Vagina (tissue), 2 donors: ENCODE measurements at regions not wholly inside any gene's neighbourhood (a gene's known extent, or its start where the extent isn't known, plus 50 kb on each side); places are given as distances from the start of the nearest gene placed in this dataset.

Experiments
- DNase-seq, 2 donors: peaks; one replicate each; pipeline ENCODE4 v3.0.0-alpha.2; 2017; ENCODE audit errors: extremely low spot score in 2 of 2
- H3K27ac ChIP-seq: fragments of 200-600 bp; sonication (generic); one replicate; pipeline ENCODE4 v1.5.1; 2019
- H3K27me3 ChIP-seq: fragments of 200-600 bp; sonication (generic); one replicate; pipeline ENCODE4 v1.5.1; 2019
- H3K36me3 ChIP-seq, 2 donors: fragments of 200-600 bp; sonication (generic); one replicate each; pipeline ENCODE4 v1.5.1; 2017 to 2019
- H3K4me1 ChIP-seq: fragments of 200-600 bp; sonication (generic); one replicate; pipeline ENCODE4 v1.5.1; 2019
- H3K4me3 ChIP-seq, 2 donors: fragments of 200-600 bp; sonication (generic); 1 replicate in 1 of 2; 2 replicates in 1 of 2; pipeline ENCODE4 v1.5.1; 2016 to 2019
- H3K9me3 ChIP-seq: fragments of 200-600 bp; sonication (generic); one replicate; pipeline ENCODE4 v1.5.1; 2019
- CTCF ChIP-seq, 3 experiments: fragments of 450-650 bp in 2 of 3; fragments of 200-600 bp in 1 of 3; sonication (generic) in 1 of 3; IDR thresholded peaks; one replicate each; pipeline ENCODE4 v1.5.1; 2017 to 2019; ENCODE audit warnings: antibody characterized with exemption in 3 of 3, mild to moderate bottlenecking in 2 of 3, moderate library complexity in 2 of 3
- POLR2A ChIP-seq, 2 donors: fragments of 450-650 bp; IDR thresholded peaks; one replicate each; pipeline ENCODE4 v1.6.1; 2017; ENCODE audit warnings: antibody characterized with exemption in 2 of 2, mild to moderate bottlenecking in 2 of 2, moderate library complexity in 2 of 2
- POLR2AphosphoS5 ChIP-seq, 2 donors: sonication (generic); formaldehyde crosslinking; IDR thresholded peaks; one replicate each; pipeline ENCODE4 v1.9.0; 2017; ENCODE audit warnings: antibody characterized with exemption in 2 of 2, mild to moderate bottlenecking in 2 of 2, low read depth in 1 of 2; ENCODE audit not compliant: insufficient read depth in 1 of 2
- intact Hi-C: fragments of 100-400 bp; cut with DNase I; formaldehyde crosslinking; loops from one replicate; pipeline ENCODE4 v1.15.1; 2023

- Histone ChIP-seq H3K27ac (no peak overlapping the region), H3K9me3 (no peaks in the 10 kb centered on the region), H3K27me3 (no peaks in the 10 kb centered on the region), H3K36me3 (no peaks in the 10 kb centered on the region), H3K4me1 (no peaks in the 10 kb centered on the region), H3K4me3 (no peak overlapping the region)
- TF ChIP-seq POLR2AphosphoS5 (IDR thresholded peaks at IDR 0.05; ENCODE audit: insufficient read depth in 1 of 2, low read depth in 1 of 2) (no peak), CTCF (IDR thresholded peaks at IDR 0.05) (no peak), POLR2A (IDR thresholded peaks at IDR 0.05) (no peak)
- intact Hi-C loops: no loop called here
- no peak for DNase-seq
Observed at GRCh38 chr12:115235880-115236279, 551.9 kb upstream of the TBX3 start.

- Histone ChIP-seq H3K4me3 (no peak overlapping the region), H3K27me3 (no peaks in the 10 kb centered on the region), H3K9me3 (no peaks in the 10 kb centered on the region), H3K27ac (no peak overlapping the region), H3K36me3 (no peaks in the 10 kb centered on the region), H3K4me1 (no peaks in the 10 kb centered on the region)
- no peak for DNase-seq
- TF ChIP-seq POLR2AphosphoS5 (IDR thresholded peaks at IDR 0.05; ENCODE audit: insufficient read depth in 1 of 2, low read depth in 1 of 2): no peak
- TF ChIP-seq POLR2A (IDR thresholded peaks at IDR 0.05): no peak
- no peak for TF ChIP-seq CTCF (IDR thresholded peaks at IDR 0.05)
- intact Hi-C loops: no loop called here
Observed at GRCh38 chr12:115233891-115234543, 550.0 kb upstream of the TBX3 start.

DNA sequence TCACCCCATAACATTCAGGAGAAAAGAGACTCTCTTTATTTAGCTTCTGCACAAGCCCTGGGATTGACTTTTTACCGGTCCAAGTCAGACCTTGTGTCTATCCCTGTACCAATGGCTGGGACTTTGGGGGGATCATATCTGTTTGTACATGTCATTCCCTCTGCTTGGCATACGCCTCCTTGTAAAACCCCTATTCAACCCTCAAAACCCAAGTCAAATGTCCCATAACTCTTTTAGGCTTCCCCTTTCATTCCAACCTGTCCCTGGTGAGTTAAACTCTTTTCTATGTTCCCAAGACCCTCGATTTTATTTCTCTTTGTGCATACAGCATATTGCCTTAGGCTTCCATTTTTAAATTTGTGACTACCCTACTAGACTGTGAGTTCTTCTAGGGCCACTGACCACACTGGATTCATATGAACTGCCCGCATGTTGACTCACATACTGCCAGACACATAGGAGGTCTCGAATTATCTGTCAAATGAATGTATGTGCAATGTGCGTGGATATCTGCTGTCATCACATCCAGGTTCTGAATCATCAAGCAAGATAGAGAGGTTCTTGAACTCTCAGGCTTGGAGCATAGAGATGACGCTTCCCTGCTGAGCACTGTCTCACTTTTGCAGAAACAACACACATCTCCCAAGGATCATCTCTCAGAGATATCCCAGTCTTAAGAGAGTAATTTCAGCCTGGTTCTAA, 548.6 kb upstream of the TBX3 start:
- Histone ChIP-seq H3K4me1 (no peaks in the 10 kb centered on the region), H3K36me3 (no peaks in the 10 kb centered on the region), H3K27me3 (no peaks in the 10 kb centered on the region), H3K4me3 (no peak overlapping the region), H3K9me3 (no peaks in the 10 kb centered on the region), H3K27ac (no peak overlapping the region)
- no peak for DNase-seq
- TF ChIP-seq POLR2A (IDR thresholded peaks at IDR 0.05) (no peak), CTCF (IDR thresholded peaks at IDR 0.05) (no peak), POLR2AphosphoS5 (IDR thresholded peaks at IDR 0.05; ENCODE audit: insufficient read depth in 1 of 2, low read depth in 1 of 2) (no peak)
- intact Hi-C loops: no loop called here

DNA sequence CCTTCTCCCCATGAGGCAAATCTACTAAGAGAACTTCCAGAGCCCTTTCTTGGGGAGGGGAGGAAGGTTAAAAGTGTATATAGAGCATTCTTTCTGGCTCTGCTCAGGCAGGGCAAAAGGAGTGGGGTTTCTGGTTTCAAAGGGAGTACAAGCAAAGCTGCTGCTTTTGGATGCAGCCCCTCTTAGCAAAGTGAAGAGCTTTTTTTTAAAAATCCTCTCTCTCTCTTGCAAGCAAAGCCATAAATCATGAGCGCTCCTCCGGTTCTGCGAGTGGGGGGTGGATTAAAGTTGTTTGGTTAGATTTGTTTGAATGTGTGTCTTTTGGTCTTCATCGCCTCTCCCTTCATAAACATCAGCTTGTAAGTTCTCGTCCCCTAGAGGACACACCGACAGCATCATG, 546.6 kb upstream of the TBX3 start:
- H3K27ac ChIP-seq: no peak overlapping the region
- no peaks in the 10 kb centered on the region for H3K27me3 ChIP-seq
- intact Hi-C loops: loop anchor here (1.0 kb wide), 1 partner anchor 37 kb away; no protein-coding TSS in a partner anchor
- no peaks in the 10 kb centered on the region for H3K9me3 ChIP-seq
- no peak for DNase-seq
- H3K4me3 ChIP-seq: no peak overlapping the region
- H3K4me1 ChIP-seq: no peaks in the 10 kb centered on the region
- TF ChIP-seq POLR2AphosphoS5 (IDR thresholded peaks at IDR 0.05; ENCODE audit: insufficient read depth in 1 of 2, low read depth in 1 of 2) (no peak), POLR2A (IDR thresholded peaks at IDR 0.05) (no peak), CTCF (IDR thresholded peaks at IDR 0.05) (no peak)
- H3K36me3 ChIP-seq: no peaks in the 10 kb centered on the region

DNA sequence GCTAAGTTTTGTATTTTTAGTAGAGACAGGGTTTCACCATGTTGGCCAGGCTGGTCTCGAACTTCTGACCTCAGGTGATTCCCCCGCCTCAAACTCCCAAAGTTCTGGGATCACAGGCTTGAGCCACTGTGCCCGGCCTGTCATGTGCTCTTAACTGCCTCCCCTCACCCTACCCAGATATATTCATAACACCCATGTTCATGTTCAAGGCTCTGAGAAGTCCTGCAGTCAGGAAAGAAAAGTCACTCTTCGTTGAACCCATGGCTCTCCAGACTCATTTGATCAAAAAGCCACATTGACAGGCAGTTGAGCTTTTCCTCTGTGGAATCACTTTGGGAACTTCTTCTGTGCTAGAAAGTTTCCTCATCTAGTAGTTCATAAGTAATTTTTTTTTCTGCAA, 545.5 kb upstream of the TBX3 start:
- DNase-seq: no peak

More for the DNA sequence above, 545.5 kb upstream of the TBX3 start:
- TF ChIP-seq POLR2AphosphoS5 (IDR thresholded peaks at IDR 0.05; ENCODE audit: insufficient read depth in 1 of 2, low read depth in 1 of 2) (no peak), CTCF (IDR thresholded peaks at IDR 0.05) (no peak), POLR2A (IDR thresholded peaks at IDR 0.05) (no peak)
- H3K27me3 ChIP-seq: no peaks in the 10 kb centered on the region
- H3K9me3 ChIP-seq: no peaks in the 10 kb centered on the region
- H3K36me3 ChIP-seq: no peaks in the 10 kb centered on the region
- H3K4me3 ChIP-seq: no peak overlapping the region
- intact Hi-C loops: no loop called here
- no peak overlapping the region for H3K27ac ChIP-seq
- no peaks in the 10 kb centered on the region for H3K4me1 ChIP-seq
